ENCODE measurements at regions not wholly inside any gene's neighbourhood (a gene's known extent, or its start where the extent isn't known, plus 50 kb on each side); places are given as distances from the start of the nearest gene placed in this dataset.

DNA sequence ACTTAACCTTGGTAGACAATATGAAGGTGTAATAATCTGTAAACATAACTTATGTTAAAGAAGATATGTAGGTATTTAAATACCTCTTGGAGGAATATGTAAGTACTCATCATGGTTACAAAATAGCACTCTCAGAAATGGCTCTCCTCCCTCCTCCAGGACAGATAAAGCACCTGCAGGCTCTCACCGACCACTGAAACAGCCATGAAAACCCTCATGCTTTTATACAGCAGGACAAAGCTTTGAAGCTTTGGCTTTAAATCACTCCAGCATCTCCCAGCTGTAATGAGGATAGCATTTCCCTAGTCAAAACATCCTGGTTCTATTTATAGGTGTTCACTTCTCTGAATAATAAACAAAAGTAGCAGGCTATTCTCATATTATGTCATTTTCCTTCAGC is 69.1 kb upstream of the PMFBP1 start:
- no peak for FAIRE-seq
- Histone ChIP-seq H3K9ac (ENCODE audit: insufficient read depth in 1 of 2, low read depth in 2 of 2, low read length in 2 of 2) (no peak overlapping the region), H3K27ac (ENCODE audit: extremely low read depth, low read depth, low read length) (no peak overlapping the region), H4K20me1 (replicated peaks; ENCODE audit: control insufficient read depth, insufficient read depth, low read length) (no peaks in the 10 kb centered on the region), H3K36me3 (ENCODE audit: control insufficient read depth, insufficient read depth, low read length) (no peaks in the 10 kb centered on the region), H3K9me1 (ENCODE audit: control insufficient read depth, insufficient read depth, low read length) (no peaks in the 10 kb centered on the region), H3K79me2 (ENCODE audit: control insufficient read depth, insufficient read depth, low read length) (no peaks in the 10 kb centered on the region), H3K27me3 (ENCODE audit: control insufficient read depth in 2 of 2, insufficient read depth in 2 of 2, low read length in 2 of 2) (no peaks in the 10 kb centered on the region), H3K9me3 (replicated peaks; ENCODE audit: control insufficient read depth, insufficient read depth, low read depth, low read length) (no peaks in the 10 kb centered on the region), H3K4me2 (ENCODE audit: insufficient read depth, low read length) (no peak overlapping the region), H2AFZ (ENCODE audit: low read depth, low read length) (no peak overlapping the region), H3K4me3 (no peak overlapping the region), H3K4me1 (replicated peaks in 1 of 2; ENCODE audit: control insufficient read depth in 2 of 2, insufficient read depth in 2 of 2, low read length in 2 of 2) (no peaks in the 10 kb centered on the region)
- DNase-seq (ENCODE audit: extremely low read depth in 1 of 4, low spot score in 3 of 4), result no peak
- BruUV-seq (replicated peaks), result no TSS peak
- WGBS (ENCODE audit: insufficient coverage, low coverage, missing lambda C conversion rate), result 0% methylated on average over 1 of the region's 1 CpG
- ChIA-PET CTCF (ENCODE audit: low intra/inter-chr PET ratio) (interaction anchor here (0.5 to 0.6 kb wide), 2 partner anchors 114 to 726 kb away, joined by 3 read pairs; no protein-coding TSS in a partner anchor), POLR2A (no interaction called here)
- intact Hi-C loops (cut with micrococcal nuclease), result loop anchor here (5.0 kb wide), 1 partner anchor 226 kb away; no protein-coding TSS in a partner anchor
- in situ Hi-C loops (cut with MboI), result no loop called here
- TF ChIP-seq, protein P1, sequence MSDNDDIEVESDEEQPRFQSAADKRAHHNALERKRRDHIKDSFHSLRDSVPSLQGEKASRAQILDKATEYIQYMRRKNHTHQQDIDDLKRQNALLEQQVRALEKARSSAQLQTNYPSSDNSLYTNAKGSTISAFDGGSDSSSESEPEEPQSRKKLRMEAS (CRISPR knock-in tag; IDR thresholded peaks at IDR 0.05), result no peak
- TF ChIP-seq, protein P2, sequence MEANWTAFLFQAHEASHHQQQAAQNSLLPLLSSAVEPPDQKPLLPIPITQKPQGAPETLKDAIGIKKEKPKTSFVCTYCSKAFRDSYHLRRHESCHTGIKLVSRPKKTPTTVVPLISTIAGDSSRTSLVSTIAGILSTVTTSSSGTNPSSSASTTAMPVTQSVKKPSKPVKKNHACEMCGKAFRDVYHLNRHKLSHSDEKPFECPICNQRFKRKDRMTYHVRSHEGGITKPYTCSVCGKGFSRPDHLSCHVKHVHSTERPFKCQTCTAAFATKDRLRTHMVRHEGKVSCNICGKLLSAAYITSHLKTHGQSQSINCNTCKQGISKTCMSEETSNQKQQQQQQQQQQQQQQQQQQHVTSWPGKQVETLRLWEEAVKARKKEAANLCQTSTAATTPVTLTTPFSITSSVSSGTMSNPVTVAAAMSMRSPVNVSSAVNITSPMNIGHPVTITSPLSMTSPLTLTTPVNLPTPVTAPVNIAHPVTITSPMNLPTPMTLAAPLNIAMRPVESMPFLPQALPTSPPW (CRISPR knock-in tag; IDR thresholded peaks at IDR 0.05), result no peak
- TF ChIP-seq ZNF561 (CRISPR knock-in tag; conservative IDR thresholded peaks at IDR 0.05) (no peak), BDP1 (IDR thresholded peaks at IDR 0.05; ENCODE audit: insufficient read depth, insufficient read length) (no peak), JUND (IDR thresholded peaks at IDR 0.05; ENCODE audit: borderline replicate concordance, low read depth, low read length) (no peak), JUND (tag; IDR thresholded peaks at IDR 0.05; ENCODE audit: borderline replicate concordance, low read depth, low read length) (no peak), ERF (CRISPR knock-in tag; IDR thresholded peaks at IDR 0.05) (no peak), KAT7 (CRISPR knock-in tag; IDR thresholded peaks at IDR 0.05; ENCODE audit: borderline replicate concordance) (no peak), ZNF12 (CRISPR knock-in tag; IDR thresholded peaks at IDR 0.05) (no peak), POLR2B (IDR thresholded peaks at IDR 0.05; ENCODE audit: low read depth, partially characterized antibody) (no peak)
- TF ChIP-seq, protein P3, sequence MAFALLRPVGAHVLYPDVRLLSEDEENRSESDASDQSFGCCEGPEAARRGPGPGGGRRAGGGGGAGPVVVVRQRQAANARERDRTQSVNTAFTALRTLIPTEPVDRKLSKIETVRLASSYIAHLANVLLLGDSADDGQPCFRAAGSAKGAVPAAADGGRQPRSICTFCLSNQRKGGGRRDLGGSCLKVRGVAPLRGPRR (CRISPR knock-in tag; IDR thresholded peaks at IDR 0.05), result no peak
- TF ChIP-seq, protein P4, sequence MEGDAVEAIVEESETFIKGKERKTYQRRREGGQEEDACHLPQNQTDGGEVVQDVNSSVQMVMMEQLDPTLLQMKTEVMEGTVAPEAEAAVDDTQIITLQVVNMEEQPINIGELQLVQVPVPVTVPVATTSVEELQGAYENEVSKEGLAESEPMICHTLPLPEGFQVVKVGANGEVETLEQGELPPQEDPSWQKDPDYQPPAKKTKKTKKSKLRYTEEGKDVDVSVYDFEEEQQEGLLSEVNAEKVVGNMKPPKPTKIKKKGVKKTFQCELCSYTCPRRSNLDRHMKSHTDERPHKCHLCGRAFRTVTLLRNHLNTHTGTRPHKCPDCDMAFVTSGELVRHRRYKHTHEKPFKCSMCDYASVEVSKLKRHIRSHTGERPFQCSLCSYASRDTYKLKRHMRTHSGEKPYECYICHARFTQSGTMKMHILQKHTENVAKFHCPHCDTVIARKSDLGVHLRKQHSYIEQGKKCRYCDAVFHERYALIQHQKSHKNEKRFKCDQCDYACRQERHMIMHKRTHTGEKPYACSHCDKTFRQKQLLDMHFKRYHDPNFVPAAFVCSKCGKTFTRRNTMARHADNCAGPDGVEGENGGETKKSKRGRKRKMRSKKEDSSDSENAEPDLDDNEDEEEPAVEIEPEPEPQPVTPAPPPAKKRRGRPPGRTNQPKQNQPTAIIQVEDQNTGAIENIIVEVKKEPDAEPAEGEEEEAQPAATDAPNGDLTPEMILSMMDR (IDR thresholded peaks at IDR 0.05 in 2 of 3, conservative IDR thresholded peaks at IDR 0.05 in 1 of 3; ENCODE audit: insufficient read depth in 2 of 3, low read depth in 1 of 3, low read length in 3 of 3), result no peak
- ATAC-seq, result no peak

All from K562 (cell line).